HCT116 (cell line): ENCODE measurements at regions not wholly inside any gene's neighbourhood (a gene's known extent, or its start where the extent isn't known, plus 50 kb on each side); places are given as distances from the start of the nearest gene placed in this dataset.

ENCODE experiments used
- ATAC-seq: fragments of 200-7000 bp; cut with Tn5 transposase; 2 replicates; pipeline ENCODE4 v1.9.1; 2020; ENCODE audit warnings: mild to moderate bottlenecking, moderate library complexity
- BruUV-seq: library from RNA; stranded (reverse); fragments of 400-500 nt; replicated peaks from 2 replicates; lab custom pipeline; 2021; lab: Mats Ljungman, UMichigan
- CTCF ChIA-PET: fragments of 300-600 bp; sonication (Branson Sonifier 250); formaldehyde crosslinking; loops from one replicate; lab custom pipeline; 2021; ENCODE audit warnings: antibody characterized with exemption; lab: Charles Lee
- POLR2A ChIA-PET: fragments of 300-600, 350-600 bp; sonication (Branson Sonifier 250); formaldehyde crosslinking; loops from one replicate; lab custom pipeline; 2021; ENCODE audit warnings: antibody characterized with exemption; lab: Charles Lee
- RAD21 ChIA-PET, 2 experiments: fragments of 300-600 bp; sonication (Branson Sonifier 250); formaldehyde crosslinking; loops; one replicate each; lab custom pipeline; 2023; ENCODE audit warnings: low total read pairs in 2 of 2; ENCODE audit not compliant: uncharacterized antibody in 2 of 2, unreplicated experiment in 2 of 2, low non-redundant PET in 1 of 2; lab: Charles Lee
- DNase-seq: peaks from one replicate; pipeline ENCODE4 v3.0.0-alpha.2; 2010; ENCODE audit warnings: low read depth, low spot score
- H2AFZ ChIP-seq: fragments of 200-600 bp; shearing (Covaris generic), sonication (generic); 2 replicates; pipeline ENCODE4 v1.6.1; 2017; ENCODE audit warnings: low read depth, mixed run types, mixed read lengths, antibody characterized with exemption, low read length; ENCODE audit not compliant: poor library complexity, severe bottlenecking
- H3K27ac ChIP-seq: 2 replicates; pipeline ENCODE4 v1.5.1; 2012; ENCODE audit warnings: low read depth, low read length
- H3K27me3 ChIP-seq: fragments of 200-600 bp; sonication (generic); 2 replicates; pipeline ENCODE4 v1.6.1; 2016; ENCODE audit warnings: mixed run types, low read length, mixed read lengths; ENCODE audit not compliant: insufficient read depth
- H3K36me3 ChIP-seq, 2 experiments: fragments of 200-500 bp in 1 of 2; fragments of 200-600 bp in 1 of 2; sonication (Bioruptor generic) in 1 of 2; sonication (generic) in 1 of 2; 2 replicates each; pipeline versions ENCODE4 v1.5.1 to v1.6.1; 2014 to 2016; ENCODE audit warnings: low read length in 2 of 2, inconsistent platforms in 1 of 2, mixed read lengths in 1 of 2, mixed run types in 1 of 2; ENCODE audit not compliant: insufficient read depth in 2 of 2, control insufficient read depth in 1 of 2
- H3K4me1 ChIP-seq, 2 experiments: fragments of 200-600 bp in 1 of 2; sonication (generic) in 1 of 2; 2 replicates each; pipeline versions ENCODE4 v1.5.1 to v1.6.1; 2012 to 2017; ENCODE audit warnings: low read length in 2 of 2, inconsistent platforms in 1 of 2, mild to moderate bottlenecking in 1 of 2, mixed read lengths in 1 of 2, mixed run types in 1 of 2, moderate library complexity in 1 of 2; ENCODE audit not compliant: insufficient read depth in 2 of 2, control insufficient read depth in 1 of 2
- H3K4me2 ChIP-seq: fragments of 200-600 bp; sonication (generic); 2 replicates; pipeline ENCODE4 v1.6.1; 2017; ENCODE audit warnings: mixed run types, low read length, mixed read lengths
- H3K4me3 ChIP-seq, 2 experiments: fragments of 200-600 bp in 1 of 2; sonication (generic) in 1 of 2; replicated peaks in 1 of 2; 2 replicates each; pipeline ENCODE4 v1.5.1; 2011 to 2016; ENCODE audit warnings: low read length in 2 of 2, control low read depth in 1 of 2, low read depth in 1 of 2, mild to moderate bottlenecking in 1 of 2, mixed read lengths in 1 of 2, mixed run types in 1 of 2
- H3K79me2 ChIP-seq: fragments of 200-600 bp; sonication (generic); 2 replicates; pipeline ENCODE4 v1.6.1; 2017; ENCODE audit warnings: mild to moderate bottlenecking, mixed run types, low read length, moderate library complexity, mixed read lengths; ENCODE audit not compliant: insufficient read depth
- H3K9ac ChIP-seq: fragments of 200-600 bp; sonication (generic); 2 replicates; pipeline ENCODE4 v1.6.1; 2016; ENCODE audit warnings: low read length, mixed read lengths
- H3K9me2 ChIP-seq: fragments of 200-600 bp; sonication (generic), shearing (Covaris generic); 2 replicates; pipeline ENCODE4 v1.6.1; 2017; ENCODE audit warnings: mixed run types, mild to moderate bottlenecking, moderate library complexity; ENCODE audit not compliant: insufficient read depth
- H3K9me3 ChIP-seq, 2 experiments: fragments of 200-500 bp in 1 of 2; fragments of 200-600 bp in 1 of 2; sonication (Bioruptor generic) in 1 of 2; sonication (generic) in 1 of 2; 2 replicates each; pipeline ENCODE4 v1.6.1; 2014 to 2017; ENCODE audit warnings: low read length in 2 of 2, mixed read lengths in 2 of 2, inconsistent platforms in 1 of 2, low read depth in 1 of 2, mild to moderate bottlenecking in 1 of 2, mixed run types in 1 of 2, moderate library complexity in 1 of 2; ENCODE audit not compliant: control insufficient read depth in 1 of 2, insufficient read depth in 1 of 2
- H4K20me1 ChIP-seq: fragments of 200-600 bp; sonication (generic), shearing (Covaris generic); 2 replicates; pipeline ENCODE4 v1.6.1; 2017; ENCODE audit warnings: mixed run types, mild to moderate bottlenecking, moderate library complexity; ENCODE audit not compliant: insufficient read depth
- CBX3 ChIP-seq: IDR thresholded peaks from 2 replicates; pipeline ENCODE4 v1.6.1; 2012; ENCODE audit warnings: low read depth
- CEBPB ChIP-seq: IDR thresholded peaks from 2 replicates; pipeline ENCODE4 v1.6.1; 2012; ENCODE audit warnings: low read depth
- CTCF ChIP-seq, 3 experiments: fragments of 200-600 bp in 1 of 3; sonication (generic) in 1 of 3; IDR thresholded peaks in 2 of 3; conservative IDR thresholded peaks in 1 of 3; 2 replicates each; pipeline ENCODE4 v1.5.1; 2012 to 2017; ENCODE audit warnings: low read depth in 2 of 3, low read length in 2 of 3, antibody characterized with exemption in 1 of 3, borderline replicate concordance in 1 of 3, control low read depth in 1 of 3, mild to moderate bottlenecking in 1 of 3, mixed read lengths in 1 of 3, mixed run types in 1 of 3, moderate library complexity in 1 of 3; ENCODE audit not compliant: insufficient read depth in 1 of 3
- EGR1 ChIP-seq: IDR thresholded peaks from 2 replicates; pipeline ENCODE4 v1.6.1; 2012; ENCODE audit warnings: low read depth
- ELF1 ChIP-seq: IDR thresholded peaks from 2 replicates; pipeline ENCODE4 v1.6.1; 2012; ENCODE audit warnings: low read depth, borderline replicate concordance
- EZH2 ChIP-seq: fragments of 200-600 bp; sonication (generic); IDR thresholded peaks from 2 replicates; pipeline ENCODE4 v1.6.1; 2017; ENCODE audit warnings: antibody characterized with exemption, mixed run types
- EZH2phosphoT487 ChIP-seq: fragments of 200-600 bp; IDR thresholded peaks from 2 replicates; pipeline ENCODE4 v1.6.1; 2018; ENCODE audit warnings: antibody characterized with exemption, borderline replicate concordance
- FOSL1 ChIP-seq: IDR thresholded peaks from 2 replicates; pipeline ENCODE4 v1.6.1; 2012; ENCODE audit warnings: low read depth
- JUND ChIP-seq: IDR thresholded peaks from 2 replicates; pipeline ENCODE4 v1.6.1; 2012
- POLR2A ChIP-seq: IDR thresholded peaks from 2 replicates; pipeline ENCODE4 v1.7.0; 2011; ENCODE audit warnings: borderline replicate concordance; ENCODE audit not compliant: insufficient read depth, insufficient read length; ENCODE audit errors: extremely low read depth
- POLR2AphosphoS5 ChIP-seq: IDR thresholded peaks from 2 replicates; pipeline ENCODE4 v1.6.1; 2011; ENCODE audit warnings: mild to moderate bottlenecking, low read depth, low read length, moderate library complexity
- RAD21 ChIP-seq: IDR thresholded peaks from 2 replicates; pipeline ENCODE4 v1.6.1; 2012; ENCODE audit warnings: low read depth, mild to moderate bottlenecking
- SP1 ChIP-seq: IDR thresholded peaks from 2 replicates; pipeline ENCODE4 v1.6.1; 2012; ENCODE audit warnings: low read depth
- SRF ChIP-seq: IDR thresholded peaks from 2 replicates; pipeline ENCODE4 v1.6.1; 2012; ENCODE audit warnings: low read depth
- YY1 ChIP-seq: IDR thresholded peaks from 2 replicates; pipeline ENCODE4 v1.6.1; 2011; ENCODE audit warnings: low read length, low read depth, moderate library complexity, mild to moderate bottlenecking; ENCODE audit not compliant: insufficient replicate concordance; ENCODE audit errors: extremely low read depth
- ZNF274 ChIP-seq: fragments of 200-500 bp; sonication (Bioruptor generic); IDR thresholded peaks from 2 replicates; pipeline ENCODE4 v1.6.1; 2014; ENCODE audit warnings: mild to moderate bottlenecking, low read depth, low read length, inconsistent platforms
- intact Hi-C: fragments of 100-400 bp; cut with micrococcal nuclease; formaldehyde crosslinking; loops from 2 replicates; pipeline ENCODE4 v1.10.0; 2022
- TF ChIP-seq, protein P1 (sequence below): IDR thresholded peaks from 2 replicates; pipeline ENCODE4 v1.6.1; 2012; ENCODE audit warnings: low read depth
- TF ChIP-seq, protein P2 (sequence below): IDR thresholded peaks from 2 replicates; pipeline ENCODE4 v1.6.1; 2011; ENCODE audit warnings: mild to moderate bottlenecking, low read length, moderate library complexity; ENCODE audit not compliant: insufficient replicate concordance; ENCODE audit errors: extremely low read depth

GRCh38 chr4:37146260-37146659 is 98.3 kb upstream of the NWD2 start:
- no peak for ATAC-seq
- Histone ChIP-seq H3K9me2 (no peaks in the 10 kb centered on the region), H3K9me3 (no peaks in the 10 kb centered on the region), H3K27me3 (no peaks in the 10 kb centered on the region), H3K4me1 (no peaks in the 10 kb centered on the region), H3K4me3 (no peak overlapping the region), H4K20me1 (no peaks in the 10 kb centered on the region), H2AFZ (no peak overlapping the region), H3K79me2 (no peaks in the 10 kb centered on the region), H3K36me3 (no peaks in the 10 kb centered on the region), H3K27ac (no peak overlapping the region), H3K4me2 (no peak overlapping the region), H3K9ac (no peak overlapping the region)
- RAD21 ChIA-PET: no interaction called here
- TF ChIP-seq CBX3 (no peak), ZNF274 (no peak), SRF (no peak), EZH2 (no peak), SP1 (no peak), JUND (no peak), RAD21 (no peak), ELF1 (no peak), POLR2A (no peak), CTCF (IDR thresholded peaks at IDR 0.05 in 2 of 3, conservative IDR thresholded peaks at IDR 0.05 in 1 of 3; ENCODE audit: borderline replicate concordance in 1 of 3, insufficient read depth in 1 of 3, low read depth in 2 of 3, low read length in 2 of 3) (no peak), YY1 (no peak), FOSL1 (no peak), EZH2phosphoT487 (no peak), EGR1 (no peak), CEBPB (no peak), POLR2AphosphoS5 (no peak)
- TF ChIP-seq, protein P1, sequence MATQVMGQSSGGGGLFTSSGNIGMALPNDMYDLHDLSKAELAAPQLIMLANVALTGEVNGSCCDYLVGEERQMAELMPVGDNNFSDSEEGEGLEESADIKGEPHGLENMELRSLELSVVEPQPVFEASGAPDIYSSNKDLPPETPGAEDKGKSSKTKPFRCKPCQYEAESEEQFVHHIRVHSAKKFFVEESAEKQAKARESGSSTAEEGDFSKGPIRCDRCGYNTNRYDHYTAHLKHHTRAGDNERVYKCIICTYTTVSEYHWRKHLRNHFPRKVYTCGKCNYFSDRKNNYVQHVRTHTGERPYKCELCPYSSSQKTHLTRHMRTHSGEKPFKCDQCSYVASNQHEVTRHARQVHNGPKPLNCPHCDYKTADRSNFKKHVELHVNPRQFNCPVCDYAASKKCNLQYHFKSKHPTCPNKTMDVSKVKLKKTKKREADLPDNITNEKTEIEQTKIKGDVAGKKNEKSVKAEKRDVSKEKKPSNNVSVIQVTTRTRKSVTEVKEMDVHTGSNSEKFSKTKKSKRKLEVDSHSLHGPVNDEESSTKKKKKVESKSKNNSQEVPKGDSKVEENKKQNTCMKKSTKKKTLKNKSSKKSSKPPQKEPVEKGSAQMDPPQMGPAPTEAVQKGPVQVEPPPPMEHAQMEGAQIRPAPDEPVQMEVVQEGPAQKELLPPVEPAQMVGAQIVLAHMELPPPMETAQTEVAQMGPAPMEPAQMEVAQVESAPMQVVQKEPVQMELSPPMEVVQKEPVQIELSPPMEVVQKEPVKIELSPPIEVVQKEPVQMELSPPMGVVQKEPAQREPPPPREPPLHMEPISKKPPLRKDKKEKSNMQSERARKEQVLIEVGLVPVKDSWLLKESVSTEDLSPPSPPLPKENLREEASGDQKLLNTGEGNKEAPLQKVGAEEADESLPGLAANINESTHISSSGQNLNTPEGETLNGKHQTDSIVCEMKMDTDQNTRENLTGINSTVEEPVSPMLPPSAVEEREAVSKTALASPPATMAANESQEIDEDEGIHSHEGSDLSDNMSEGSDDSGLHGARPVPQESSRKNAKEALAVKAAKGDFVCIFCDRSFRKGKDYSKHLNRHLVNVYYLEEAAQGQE: no peak
- TF ChIP-seq, protein P2, sequence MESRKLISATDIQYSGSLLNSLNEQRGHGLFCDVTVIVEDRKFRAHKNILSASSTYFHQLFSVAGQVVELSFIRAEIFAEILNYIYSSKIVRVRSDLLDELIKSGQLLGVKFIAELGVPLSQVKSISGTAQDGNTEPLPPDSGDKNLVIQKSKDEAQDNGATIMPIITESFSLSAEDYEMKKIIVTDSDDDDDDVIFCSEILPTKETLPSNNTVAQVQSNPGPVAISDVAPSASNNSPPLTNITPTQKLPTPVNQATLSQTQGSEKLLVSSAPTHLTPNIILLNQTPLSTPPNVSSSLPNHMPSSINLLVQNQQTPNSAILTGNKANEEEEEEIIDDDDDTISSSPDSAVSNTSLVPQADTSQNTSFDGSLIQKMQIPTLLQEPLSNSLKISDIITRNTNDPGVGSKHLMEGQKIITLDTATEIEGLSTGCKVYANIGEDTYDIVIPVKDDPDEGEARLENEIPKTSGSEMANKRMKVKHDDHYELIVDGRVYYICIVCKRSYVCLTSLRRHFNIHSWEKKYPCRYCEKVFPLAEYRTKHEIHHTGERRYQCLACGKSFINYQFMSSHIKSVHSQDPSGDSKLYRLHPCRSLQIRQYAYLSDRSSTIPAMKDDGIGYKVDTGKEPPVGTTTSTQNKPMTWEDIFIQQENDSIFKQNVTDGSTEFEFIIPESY: no peak
- no TSS peak for BruUV-seq
- CTCF ChIA-PET: no interaction called here
- intact Hi-C loops: no loop called here
- no peak for DNase-seq
- POLR2A ChIA-PET: no interaction called here
